Retina (tissue), 1 donor: ENCODE measurements at regions not wholly inside any gene's neighbourhood (a gene's known extent, or its start where the extent isn't known, plus 50 kb on each side); places are given as distances from the start of the nearest gene placed in this dataset.

Source experiments
- DNase-seq: peaks from one replicate; pipeline ENCODE4 v3.0.0-alpha.2; 2016

GRCh38 chr15:97866959-97867358 is 93.5 kb upstream of the ARRDC4 start:
- DNase-seq = no peak

GRCh38 chr15:97867870-97868269 is 92.6 kb upstream of the ARRDC4 start:
- DNase-seq = no peak

- DNase-seq = no peak
Measured at GRCh38 chr15:97868981-97869380, 91.5 kb upstream of the ARRDC4 start.

GRCh38 chr15:97870771-97871170 is 89.7 kb upstream of the ARRDC4 start:
- no peak for DNase-seq

- DNase-seq = no peak
Measured at GRCh38 chr15:97874139-97874538, 86.4 kb upstream of the ARRDC4 start.

- no peak for DNase-seq
Measured at GRCh38 chr15:97875025-97875512, 85.4 kb upstream of the ARRDC4 start.

GRCh38 chr15:97875513-97876280 is 84.8 kb upstream of the ARRDC4 start:
- no peak for DNase-seq

- no peak for DNase-seq
Measured at GRCh38 chr15:97876281-97876675, 84.2 kb upstream of the ARRDC4 start.

GRCh38 chr15:97881346-97881965 is 79.0 kb upstream of the ARRDC4 start:
- no peak for DNase-seq

- no peak for DNase-seq
Measured at GRCh38 chr15:97884513-97885131, 75.9 kb upstream of the ARRDC4 start.

GRCh38 chr15:97890307-97890706 is 70.2 kb upstream of the ARRDC4 start:
- no peak for DNase-seq

GRCh38 chr15:97892167-97892938 is 68.2 kb upstream of the ARRDC4 start:
- DNase-seq = no peak

GRCh38 chr15:97893967-97894366 is 66.5 kb upstream of the ARRDC4 start:
- DNase-seq = no peak

GRCh38 chr15:97899981-97900380 is 60.5 kb upstream of the ARRDC4 start:
- no peak for DNase-seq

GRCh38 chr15:97902140-97902780 is 58.2 kb upstream of the ARRDC4 start:
- no peak for DNase-seq

GRCh38 chr15:97903560-97903959 is 56.9 kb upstream of the ARRDC4 start:
- DNase-seq = no peak

- DNase-seq = peak; percentile 88
Measured at GRCh38 chr15:97903971-97904572, 56.4 kb upstream of the ARRDC4 start.

- DNase-seq = peak; percentile 47
Measured at GRCh38 chr15:97909291-97909891, 51.1 kb upstream of the ARRDC4 start.
